HuH-7 (cell line): ENCODE measurements at regions not wholly inside any gene's neighbourhood (a gene's known extent, or its start where the extent isn't known, plus 50 kb on each side); places are given as distances from the start of the nearest gene placed in this dataset.
A peak's percentile ranks its signal among the peaks of the same experiment; 100 is the strongest.

Source experiments
- DNase-seq: peaks from one replicate; pipeline ENCODE4 v3.0.0; 2011; ENCODE audit warnings: low spot score

GRCh38 chr5:74226716-74227485 is 413.6 kb downstream of the ENC1 start:
- DNase-seq = no peak

DNA sequence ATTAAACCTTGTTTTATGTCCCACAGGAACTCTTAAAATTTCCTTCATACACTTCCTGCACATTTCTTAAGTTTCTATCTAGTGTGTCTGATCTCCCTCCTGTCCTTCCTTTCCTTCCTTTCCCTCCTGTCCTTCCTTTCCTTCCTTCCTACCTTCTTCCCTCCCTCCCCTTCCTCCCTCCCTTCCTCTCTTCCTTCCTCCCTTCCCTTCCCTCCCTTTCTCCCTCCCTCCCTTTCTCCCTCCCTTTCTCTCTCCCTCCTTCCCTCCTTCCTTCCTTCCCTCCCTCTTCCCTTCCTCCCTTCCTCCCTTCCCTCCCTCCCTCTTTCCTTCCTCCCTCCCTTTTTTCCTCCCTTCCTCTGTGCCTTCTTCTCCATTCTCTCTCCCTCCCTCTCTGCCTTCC is 414.9 kb downstream of the ENC1 start:
- DNase-seq = no peak

- DNase-seq = no peak
Measured at GRCh38 chr5:74224331-74224730, 416.2 kb downstream of the ENC1 start.

- DNase-seq = no peak
Measured at GRCh38 chr5:74222806-74223205, 417.7 kb downstream of the ENC1 start.

- DNase-seq = no peak
Measured at GRCh38 chr5:74221413-74221812, 419.1 kb downstream of the ENC1 start.

DNA sequence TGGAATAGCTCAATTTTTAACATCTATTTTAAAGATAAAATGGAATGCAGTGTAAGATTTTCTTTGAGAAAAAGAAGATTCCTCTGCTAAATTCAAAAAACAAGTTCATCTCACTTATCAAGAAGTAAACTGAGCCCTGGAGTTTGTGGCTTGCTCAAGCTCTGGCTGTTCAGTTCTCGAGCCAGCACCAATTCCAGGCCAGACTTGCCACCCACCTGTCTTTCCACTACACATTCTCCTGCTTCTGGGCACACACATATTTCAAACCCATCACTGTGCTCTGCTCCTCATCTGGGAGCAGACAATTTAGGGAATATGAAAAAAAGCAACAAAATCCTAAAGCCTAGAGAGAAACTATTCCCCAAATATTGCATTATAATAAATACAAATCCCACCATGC is 424.5 kb downstream of the ENC1 start:
- DNase-seq = no peak

DNA sequence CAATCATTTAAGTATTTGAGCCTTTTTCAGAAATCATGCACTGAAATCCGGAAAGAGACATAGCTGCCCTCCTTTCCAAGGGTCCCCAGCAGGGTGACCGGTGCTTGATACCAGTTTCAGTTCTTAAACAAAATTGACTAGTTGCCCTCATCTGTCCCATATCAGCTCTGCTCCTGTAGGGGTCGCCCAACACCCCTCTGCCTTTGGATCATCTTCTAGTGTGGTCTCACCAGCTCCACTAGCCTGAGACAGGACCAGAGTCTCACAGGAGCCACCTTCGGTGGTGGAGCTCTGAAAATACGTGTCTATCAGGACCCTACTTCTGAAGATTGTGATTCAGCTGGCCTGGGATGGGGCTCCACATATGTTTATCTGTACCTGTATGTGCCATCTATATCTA is 428.2 kb downstream of the ENC1 start:
- peak; percentile 45 for DNase-seq

- DNase-seq = no peak
Measured at GRCh38 chr5:74209571-74209970, 431.0 kb downstream of the ENC1 start.

GRCh38 chr5:74206579-74207550 is 433.7 kb downstream of the ENC1 start:
- DNase-seq = no peak

GRCh38 chr5:74205767-74206578 is 434.6 kb downstream of the ENC1 start:
- DNase-seq = no peak

- no peak for DNase-seq
Measured at GRCh38 chr5:74201334-74202081, 439.0 kb downstream of the ENC1 start.

GRCh38 chr5:74200560-74200959 is 440.0 kb downstream of the ENC1 start:
- DNase-seq = no peak

- no peak for DNase-seq
Measured at GRCh38 chr5:74199436-74200210, 440.9 kb downstream of the ENC1 start.

- no peak for DNase-seq
Measured at GRCh38 chr5:74199005-74199404, 441.5 kb downstream of the ENC1 start.

GRCh38 chr5:74198156-74198555 is 442.4 kb downstream of the ENC1 start:
- no peak for DNase-seq

- DNase-seq = no peak
Measured at GRCh38 chr5:74196233-74196632, 444.3 kb downstream of the ENC1 start.

GRCh38 chr5:74194196-74194595 is 446.3 kb downstream of the ENC1 start:
- DNase-seq = no peak

- no peak for DNase-seq
Measured at GRCh38 chr5:74192606-74193299, 447.8 kb downstream of the ENC1 start.

DNA sequence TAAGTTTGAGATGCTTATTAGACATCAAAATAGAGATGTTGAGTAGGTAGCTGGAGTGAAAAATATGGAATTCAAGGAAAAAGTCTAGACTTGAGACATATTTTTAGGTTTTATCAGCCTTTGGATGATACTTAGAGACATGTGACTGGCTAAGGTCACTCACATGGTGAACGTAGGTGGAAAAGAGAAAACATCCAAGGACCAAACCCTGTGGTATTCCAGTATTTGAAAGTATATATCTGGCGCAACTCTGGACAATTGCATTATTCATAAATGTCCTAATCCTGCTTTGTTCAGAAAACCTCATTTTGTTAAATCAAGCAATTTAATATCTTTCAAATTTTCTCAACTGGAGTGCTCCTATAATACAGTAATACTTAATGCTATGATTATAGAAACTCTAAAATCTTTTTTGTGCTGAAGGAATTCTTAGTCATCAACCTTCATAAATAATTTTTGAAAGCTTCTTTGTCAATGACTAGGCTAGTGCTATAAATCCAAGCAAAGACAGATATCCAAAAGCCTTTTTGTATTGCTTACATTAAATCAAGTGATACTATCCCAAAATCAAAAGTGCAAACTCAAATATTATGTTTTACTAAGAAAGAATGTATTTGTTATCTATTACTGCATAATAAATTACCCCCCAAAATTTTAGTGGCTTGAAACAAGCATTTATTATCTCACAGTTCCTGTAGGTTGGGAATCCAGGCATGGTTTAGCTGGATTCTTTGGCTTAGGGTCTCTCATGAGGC is 452.0 kb downstream of the ENC1 start:
- DNase-seq = no peak
